ENCODE measurements at regions not wholly inside any gene's neighbourhood (a gene's known extent, or its start where the extent isn't known, plus 50 kb on each side); places are given as distances from the start of the nearest gene placed in this dataset.

DNA sequence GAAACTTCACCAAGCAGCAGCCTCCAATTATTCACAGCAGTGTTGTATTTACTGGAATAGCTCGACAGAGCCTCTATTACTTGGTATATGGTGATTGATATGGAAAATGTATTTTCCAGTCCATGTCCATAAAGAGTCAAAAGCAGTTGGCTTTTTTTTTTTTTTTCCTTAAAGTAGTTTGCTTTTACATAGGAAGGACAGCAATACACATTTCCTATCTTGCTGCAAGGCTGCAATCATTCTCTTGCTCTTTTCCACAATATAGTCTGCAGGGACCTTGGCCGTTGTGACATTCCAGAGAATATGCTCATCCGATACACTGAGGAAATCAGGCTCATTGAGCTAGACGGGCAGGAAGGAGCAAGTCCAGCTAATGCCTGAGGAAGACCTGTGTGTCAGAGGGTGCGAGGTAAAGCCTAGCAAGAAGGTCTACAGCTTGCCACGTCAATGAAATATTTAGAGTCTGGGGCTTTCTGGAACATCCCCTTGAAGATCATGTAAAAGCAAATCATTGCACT, 131.1 kb downstream of the ENGASE start:
- TF ChIP-seq, protein P1, sequence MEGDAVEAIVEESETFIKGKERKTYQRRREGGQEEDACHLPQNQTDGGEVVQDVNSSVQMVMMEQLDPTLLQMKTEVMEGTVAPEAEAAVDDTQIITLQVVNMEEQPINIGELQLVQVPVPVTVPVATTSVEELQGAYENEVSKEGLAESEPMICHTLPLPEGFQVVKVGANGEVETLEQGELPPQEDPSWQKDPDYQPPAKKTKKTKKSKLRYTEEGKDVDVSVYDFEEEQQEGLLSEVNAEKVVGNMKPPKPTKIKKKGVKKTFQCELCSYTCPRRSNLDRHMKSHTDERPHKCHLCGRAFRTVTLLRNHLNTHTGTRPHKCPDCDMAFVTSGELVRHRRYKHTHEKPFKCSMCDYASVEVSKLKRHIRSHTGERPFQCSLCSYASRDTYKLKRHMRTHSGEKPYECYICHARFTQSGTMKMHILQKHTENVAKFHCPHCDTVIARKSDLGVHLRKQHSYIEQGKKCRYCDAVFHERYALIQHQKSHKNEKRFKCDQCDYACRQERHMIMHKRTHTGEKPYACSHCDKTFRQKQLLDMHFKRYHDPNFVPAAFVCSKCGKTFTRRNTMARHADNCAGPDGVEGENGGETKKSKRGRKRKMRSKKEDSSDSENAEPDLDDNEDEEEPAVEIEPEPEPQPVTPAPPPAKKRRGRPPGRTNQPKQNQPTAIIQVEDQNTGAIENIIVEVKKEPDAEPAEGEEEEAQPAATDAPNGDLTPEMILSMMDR (conservative IDR thresholded peaks at IDR 0.05; ENCODE audit: low read depth, low read length) = no peak
- H3K4me3 ChIP-seq (ENCODE audit: low read length) = no peak overlapping the region
- DNase-seq (ENCODE audit: low read depth) = no peak

DNA sequence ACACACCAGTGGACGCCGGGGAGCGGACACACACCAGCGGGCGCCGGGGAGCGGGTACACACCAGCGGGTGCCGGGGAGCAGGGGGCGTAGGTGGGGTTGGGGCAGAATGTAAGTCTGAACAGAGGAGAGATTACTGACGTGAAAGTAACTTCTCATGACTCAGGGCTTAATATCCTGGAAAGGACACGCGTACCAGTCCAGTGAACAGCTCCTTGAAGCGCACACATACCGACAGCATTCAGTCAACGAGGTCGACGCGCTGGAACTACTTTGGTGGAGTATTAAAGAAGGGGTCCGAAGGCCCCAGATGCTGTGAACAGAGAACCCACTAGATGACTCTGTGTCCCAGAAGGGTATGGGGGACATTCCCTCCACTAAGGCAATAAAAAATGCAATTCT, 129.6 kb downstream of the ENGASE start:
- DNase-seq (ENCODE audit: low read depth) = no peak
- H3K4me3 ChIP-seq (ENCODE audit: low read length) = no peak overlapping the region
- TF ChIP-seq, protein P1 (conservative IDR thresholded peaks at IDR 0.05; ENCODE audit: low read depth, low read length) = no peak

DNA sequence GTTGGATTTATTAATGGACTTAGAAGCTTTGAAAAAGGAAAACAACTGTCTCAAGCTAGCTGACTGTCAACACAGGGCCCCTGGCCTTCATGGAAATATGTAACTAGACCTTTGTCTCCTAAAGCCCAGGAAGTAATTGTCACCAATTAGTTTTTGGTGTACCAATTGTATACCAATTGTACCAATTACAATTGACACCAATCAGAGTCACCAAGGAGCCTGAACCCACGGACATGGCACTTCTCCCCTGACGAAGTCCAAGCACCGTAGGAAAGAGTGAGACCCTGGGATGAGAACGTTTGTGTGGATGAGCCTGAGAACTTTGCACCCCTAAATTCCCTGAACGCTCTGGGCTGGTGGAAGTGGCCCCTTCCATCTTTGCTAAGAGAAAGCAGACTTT, 129.0 kb downstream of the ENGASE start:
- H3K4me3 ChIP-seq (ENCODE audit: low read length) = no peak overlapping the region
- no peak for DNase-seq (ENCODE audit: low read depth)
- TF ChIP-seq, protein P1 (conservative IDR thresholded peaks at IDR 0.05; ENCODE audit: low read depth, low read length) = no peak

DNA sequence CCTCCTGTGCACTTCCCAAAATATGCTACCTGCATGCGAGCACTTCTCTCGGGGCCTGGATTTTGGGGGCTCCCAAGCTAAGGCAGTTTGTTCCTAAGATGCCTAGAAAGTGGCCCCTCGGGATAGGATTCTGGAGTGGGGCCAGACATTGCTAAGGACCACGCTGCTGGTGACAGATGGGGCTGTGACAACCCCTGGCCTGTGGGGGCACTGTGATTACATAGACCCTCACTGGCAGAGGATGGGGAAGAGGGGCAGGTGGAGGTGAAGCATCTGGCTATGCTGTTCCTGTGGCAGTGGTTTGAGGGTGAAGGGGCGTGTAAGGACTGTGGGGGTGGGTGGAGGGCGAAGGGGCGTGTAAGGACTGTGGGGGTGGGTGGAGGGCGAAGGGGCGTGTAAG, 128.4 kb downstream of the ENGASE start:
- H3K4me3 ChIP-seq (ENCODE audit: low read length) = no peak overlapping the region
- DNase-seq (ENCODE audit: low read depth) = no peak
- TF ChIP-seq, protein P1 (conservative IDR thresholded peaks at IDR 0.05; ENCODE audit: low read depth, low read length) = no peak

DNA sequence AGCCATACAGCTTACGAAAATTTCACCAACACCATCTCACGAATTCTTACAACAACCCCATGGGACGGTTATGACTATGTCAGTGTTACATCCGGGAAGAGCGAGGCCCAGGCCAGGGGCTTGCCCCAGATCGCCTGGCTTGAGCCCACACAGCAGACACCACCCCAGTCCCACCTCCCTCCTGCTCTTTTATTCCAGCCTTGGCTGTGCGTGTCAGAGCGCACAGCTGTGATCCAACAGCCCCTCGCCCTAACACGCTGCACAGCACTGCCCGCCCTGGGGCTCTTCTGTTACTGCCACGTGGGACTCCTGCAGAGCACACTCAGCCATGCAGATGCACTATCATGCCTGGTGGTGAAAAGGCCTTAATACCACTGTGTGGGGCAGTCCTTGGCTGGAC, 127.9 kb downstream of the ENGASE start:
- DNase-seq (ENCODE audit: low read depth) = no peak
- TF ChIP-seq, protein P1 (conservative IDR thresholded peaks at IDR 0.05; ENCODE audit: low read depth, low read length) = no peak
- H3K4me3 ChIP-seq (ENCODE audit: low read length) = no peak overlapping the region

DNA sequence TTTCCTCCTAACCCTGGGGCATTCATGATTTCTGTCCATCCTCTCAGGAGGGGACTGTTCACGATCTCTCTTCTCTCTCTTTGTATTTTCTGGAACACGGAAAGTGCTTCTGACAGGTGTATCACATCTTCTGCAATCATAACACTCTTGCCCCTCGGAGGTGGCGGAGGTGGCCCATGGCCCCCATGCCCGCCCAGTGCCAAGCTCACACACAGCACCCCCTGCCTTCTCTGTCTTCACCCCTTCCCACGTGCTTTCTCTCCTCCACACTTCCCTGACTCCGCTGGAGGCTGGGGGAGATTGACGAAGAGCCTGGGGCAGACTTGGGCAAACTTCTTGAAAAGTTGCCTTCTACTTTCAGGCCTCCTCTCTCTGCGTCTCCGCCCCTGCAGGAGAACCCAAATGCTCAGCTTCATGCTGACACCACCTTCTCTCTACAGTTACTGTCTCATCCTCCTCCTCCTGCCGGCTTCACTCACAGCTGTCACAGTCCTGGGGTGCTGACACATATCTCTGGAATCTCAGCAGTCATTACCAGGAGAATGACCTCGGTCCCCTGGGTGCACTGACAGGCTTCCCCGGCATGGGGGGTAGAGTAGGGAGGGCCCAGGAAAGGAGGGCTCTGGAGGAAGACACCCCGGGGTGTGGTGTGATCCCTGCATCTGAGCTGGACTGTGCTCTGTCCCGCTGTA, 127.1 kb downstream of the ENGASE start:
- DNase-seq (ENCODE audit: low read depth) = no peak
- TF ChIP-seq, protein P1 (conservative IDR thresholded peaks at IDR 0.05; ENCODE audit: low read depth, low read length) = no peak
- H3K4me3 ChIP-seq (ENCODE audit: low read length) = no peak overlapping the region

DNA sequence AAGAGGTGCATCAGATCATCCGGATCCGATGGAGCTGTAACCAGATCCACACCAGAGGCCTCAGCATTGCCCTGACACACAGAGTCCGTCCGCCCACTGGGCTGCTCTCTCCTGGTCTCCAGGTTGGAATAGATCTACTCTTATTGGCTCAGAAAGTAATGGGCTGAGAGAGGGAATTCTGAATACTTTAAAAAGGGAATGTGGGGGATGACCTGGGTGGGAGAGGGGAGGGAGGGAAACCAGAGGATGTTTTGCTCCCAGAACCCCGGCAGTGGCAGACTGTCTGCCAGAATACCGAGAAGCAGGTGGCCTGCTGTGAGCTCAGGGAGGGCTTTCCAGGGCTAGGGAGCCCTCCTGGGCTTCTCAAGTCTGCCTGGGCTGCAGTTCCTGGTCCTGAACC, 126.5 kb downstream of the ENGASE start:
- no peak overlapping the region for H3K4me3 ChIP-seq (ENCODE audit: low read length)
- DNase-seq (ENCODE audit: low read depth) = no peak
- TF ChIP-seq, protein P1 (conservative IDR thresholded peaks at IDR 0.05; ENCODE audit: low read depth, low read length) = no peak

Data from retinal pigment epithelial cell (primary cell).